Ammon's horn (tissue), 1 donor: ENCODE measurements at regions not wholly inside any gene's neighbourhood (a gene's known extent, or its start where the extent isn't known, plus 50 kb on each side); places are given as distances from the start of the nearest gene placed in this dataset.
A peak's percentile ranks its signal among the peaks of the same experiment; 100 is the strongest.

Experiments
- DNase-seq: peaks from one replicate; pipeline ENCODE4 v3.0.0-alpha.2; 2016; ENCODE audit warnings: low spot score

DNA sequence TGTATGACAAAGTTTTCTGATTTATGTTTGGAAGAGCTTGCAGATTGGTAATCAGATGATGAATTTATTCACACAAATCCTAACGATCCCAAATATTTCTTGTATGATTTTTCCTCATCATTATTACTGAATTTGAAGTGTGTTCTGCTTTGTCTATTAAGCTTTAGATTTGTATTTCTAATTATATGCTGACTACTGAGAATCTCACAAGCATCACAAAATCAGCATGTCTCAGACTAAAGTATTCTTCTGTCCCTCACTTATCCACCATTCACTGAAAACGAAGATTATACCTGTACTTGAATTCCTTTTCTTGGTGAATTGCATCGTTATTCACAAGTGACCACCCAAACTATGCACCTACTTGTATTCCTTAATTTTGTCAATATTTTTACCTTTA lies 796.3 kb upstream of the MAP3K7 start:
- DNase-seq: no peak

DNA sequence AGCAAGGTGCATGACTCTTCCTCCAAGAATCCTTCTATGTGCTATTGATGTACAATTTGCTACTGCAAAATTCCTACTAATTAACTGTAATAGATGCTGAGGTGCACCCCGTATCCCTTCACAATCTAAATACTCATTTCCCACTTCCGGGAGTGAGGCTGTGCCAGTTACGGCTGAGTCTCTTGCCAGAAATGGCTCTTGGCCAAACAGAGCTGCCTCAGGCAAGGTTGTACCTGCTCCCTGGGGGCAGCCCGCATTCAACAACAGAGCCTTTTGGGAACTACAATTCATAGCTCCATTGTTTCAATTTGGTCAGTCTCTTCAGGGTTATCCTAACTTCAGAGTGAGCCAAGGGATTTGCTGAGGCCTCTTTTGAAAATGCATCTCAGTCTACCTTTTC lies 789.8 kb upstream of the MAP3K7 start:
- DNase-seq: no peak

DNA sequence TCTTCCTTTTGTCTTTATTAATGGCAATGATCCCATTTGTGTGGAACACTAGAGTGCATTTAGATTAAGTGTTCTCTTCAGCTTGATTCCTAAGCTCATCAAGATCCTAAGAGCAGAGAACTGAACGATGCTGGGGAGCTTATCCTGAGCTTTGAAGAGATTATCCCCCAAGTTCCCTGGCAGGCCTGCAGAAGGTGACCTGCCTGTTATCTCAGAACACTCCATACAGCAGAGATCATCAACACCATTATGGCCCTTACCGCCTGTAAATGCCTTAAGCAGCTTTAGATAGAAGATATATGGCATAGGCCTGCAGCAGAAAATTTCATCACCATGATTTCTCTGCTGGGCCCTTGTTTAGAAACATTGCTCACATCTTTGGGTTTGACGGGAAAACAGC lies 779.9 kb upstream of the MAP3K7 start:
- no peak for DNase-seq

DNA sequence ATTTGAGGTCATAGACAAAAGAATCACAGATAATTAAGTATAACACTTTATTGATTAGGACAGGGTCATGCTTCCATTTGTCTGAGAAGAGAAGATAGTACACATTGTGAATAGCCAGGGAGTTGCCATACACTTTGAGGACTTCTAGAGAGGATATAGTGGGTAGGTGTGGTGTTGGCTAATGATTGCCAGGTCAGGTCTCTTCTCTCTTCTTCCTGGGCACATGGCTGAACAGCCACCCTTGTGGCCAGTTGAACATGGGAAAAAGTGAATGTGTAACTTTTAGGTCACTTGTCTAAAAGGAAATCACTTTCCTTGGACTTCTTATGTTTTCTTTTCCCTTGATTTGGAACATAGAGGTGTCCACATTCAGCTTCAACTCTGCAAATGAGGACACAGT lies 772.1 kb upstream of the MAP3K7 start:
- no peak for DNase-seq

DNA sequence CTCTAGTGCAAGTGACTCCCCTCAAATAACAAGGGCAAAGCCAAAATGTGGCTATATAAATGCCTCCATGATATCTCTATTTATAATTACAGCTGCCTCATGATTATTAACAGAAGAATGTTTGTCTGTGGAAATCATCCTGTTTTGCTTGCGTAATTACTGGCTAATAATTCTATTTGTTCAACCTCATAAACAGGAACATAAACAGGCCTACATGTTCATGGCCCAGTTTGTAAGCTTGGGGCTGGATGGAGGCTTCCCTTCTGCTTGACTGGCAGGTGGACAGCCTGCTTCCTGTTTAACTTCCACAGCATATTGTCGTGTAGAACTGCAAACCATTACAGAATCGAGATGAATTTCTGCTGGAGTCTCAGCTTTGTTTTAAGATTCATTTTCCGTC lies 766.0 kb upstream of the MAP3K7 start:
- no peak for DNase-seq

DNA sequence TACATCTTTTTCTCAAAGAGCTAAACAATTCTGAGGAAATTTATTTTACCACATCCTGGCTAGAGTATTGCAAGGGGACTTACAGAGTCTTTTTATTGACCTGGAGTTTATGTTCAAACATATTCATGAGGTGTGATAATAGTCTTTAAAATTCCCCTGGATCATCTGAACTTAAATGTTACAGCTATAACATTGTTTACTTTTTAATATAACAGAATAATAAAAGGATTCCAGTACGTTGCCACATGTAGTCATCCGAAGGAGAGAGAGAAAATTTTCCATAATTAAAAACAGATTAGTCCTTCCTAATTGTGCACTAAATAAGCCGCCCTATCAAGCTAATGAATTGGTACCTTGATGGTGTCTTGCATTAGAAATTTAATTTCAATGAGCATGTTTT lies 765.4 kb upstream of the MAP3K7 start:
- no peak for DNase-seq

DNA sequence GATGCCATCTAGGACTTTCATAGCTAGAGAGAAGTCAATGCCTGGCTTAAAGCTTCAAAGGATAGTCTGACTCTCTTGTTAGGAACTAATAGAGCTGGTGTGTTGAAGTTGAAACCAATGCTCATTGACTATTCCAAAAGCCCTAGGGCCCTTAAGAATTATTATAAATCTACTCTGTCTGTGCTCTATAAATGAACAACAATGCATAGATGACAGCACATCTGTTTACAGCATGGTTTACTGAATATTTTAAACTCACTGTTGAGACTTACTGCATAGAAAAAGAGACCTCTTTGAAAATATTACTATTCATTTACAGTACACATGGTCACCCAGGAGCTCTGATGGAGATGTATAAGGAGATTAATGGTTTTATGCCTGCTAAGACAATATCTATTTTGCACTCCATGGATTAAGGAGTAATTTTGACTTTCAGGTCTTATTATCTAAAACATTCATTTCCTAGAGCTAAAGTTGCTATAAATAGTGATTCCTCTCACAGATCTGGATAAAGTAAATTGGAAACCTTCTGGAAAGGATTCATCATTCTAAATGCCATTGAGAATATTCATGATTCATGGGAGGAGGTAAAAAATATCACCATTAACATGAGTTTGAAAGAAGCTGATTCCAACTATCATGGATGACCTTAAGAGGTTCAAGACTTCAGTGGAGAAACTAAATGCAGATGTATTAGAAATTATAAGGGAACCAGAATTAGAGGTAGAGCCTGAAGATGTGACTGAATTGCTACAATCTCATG lies 763.5 kb upstream of the MAP3K7 start:
- DNase-seq: no peak

DNA sequence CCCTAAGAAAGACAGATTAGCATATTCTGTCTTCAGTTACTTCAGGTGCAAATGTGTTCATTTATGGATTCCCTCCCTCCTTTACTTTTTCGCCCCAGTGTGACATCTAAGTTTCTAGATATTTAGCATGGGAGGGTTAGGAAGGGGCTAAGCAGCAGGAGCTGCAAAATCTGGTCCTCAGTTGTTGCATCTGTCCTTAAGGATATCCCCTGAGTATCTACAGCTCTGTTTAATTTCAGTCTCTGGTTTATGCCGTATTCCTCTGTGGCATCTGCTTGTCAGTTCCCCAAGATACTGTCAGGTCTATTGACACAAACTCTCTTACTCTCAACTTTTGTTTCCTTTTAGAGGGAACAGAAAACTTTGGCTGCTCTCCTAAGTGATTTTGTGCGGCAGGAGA lies 754.6 kb upstream of the MAP3K7 start:
- DNase-seq: no peak

DNA sequence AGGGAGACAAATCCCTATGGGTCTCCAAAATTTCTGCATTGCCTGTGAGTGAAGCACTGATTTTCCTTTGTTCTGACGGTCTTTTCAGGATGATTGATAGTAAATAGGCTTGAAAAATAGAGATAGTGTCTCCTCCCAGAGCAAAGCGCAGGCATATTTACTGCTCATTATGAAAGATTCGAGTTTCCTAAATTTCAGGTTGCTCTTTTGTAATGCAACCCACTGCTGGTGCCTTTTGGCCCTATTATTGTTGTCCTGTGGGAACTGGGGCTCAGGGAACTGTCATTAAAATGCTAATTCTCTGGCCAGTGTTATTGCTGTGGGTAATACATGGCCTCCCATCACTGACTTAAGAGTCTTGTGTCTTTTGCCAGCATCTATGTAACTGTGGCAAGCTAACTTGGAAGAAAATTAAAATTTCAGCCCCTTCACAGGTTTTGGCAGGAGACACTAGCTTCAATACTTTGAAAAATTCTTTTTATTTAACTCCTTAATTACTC lies 754.1 kb upstream of the MAP3K7 start:
- DNase-seq: no peak

DNA sequence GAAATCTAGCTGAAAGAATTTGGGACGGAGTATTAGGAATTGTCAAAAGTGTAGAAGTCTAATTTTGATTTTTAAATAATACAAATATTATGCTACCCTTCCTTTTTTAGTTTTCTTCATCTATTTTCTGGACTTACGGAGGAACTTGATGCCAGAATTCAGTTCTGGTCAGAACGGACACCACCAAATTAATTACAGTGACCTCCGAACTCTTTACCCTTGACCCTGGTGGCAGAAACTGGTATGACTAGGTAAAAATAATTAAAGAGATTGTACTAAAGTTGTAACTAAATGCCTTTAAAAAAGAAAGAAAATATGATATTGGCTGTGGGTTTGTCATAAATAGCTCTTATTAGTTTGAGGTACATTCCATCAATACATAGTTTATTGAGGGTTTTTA lies 751.1 kb upstream of the MAP3K7 start:
- DNase-seq: no peak

DNA sequence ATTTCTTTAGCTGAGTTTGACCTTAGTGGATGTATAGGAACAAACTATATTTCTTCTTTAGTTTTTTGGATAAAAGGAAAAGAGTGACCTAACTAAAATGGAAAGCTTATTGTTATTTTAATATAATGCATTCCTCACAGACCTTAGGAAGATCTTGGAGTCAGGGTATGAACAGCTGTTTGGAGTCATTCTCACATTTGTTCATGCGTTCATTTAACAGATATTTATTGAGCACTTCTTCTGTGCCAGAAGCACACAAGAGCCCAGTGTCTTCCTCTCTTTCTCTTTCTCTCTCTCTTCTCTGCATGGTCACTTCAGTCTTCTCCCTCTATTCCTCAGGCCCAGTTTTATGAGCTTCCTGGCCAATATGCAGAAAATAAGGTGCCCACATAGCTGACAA lies 744.0 kb upstream of the MAP3K7 start:
- DNase-seq: no peak

DNA sequence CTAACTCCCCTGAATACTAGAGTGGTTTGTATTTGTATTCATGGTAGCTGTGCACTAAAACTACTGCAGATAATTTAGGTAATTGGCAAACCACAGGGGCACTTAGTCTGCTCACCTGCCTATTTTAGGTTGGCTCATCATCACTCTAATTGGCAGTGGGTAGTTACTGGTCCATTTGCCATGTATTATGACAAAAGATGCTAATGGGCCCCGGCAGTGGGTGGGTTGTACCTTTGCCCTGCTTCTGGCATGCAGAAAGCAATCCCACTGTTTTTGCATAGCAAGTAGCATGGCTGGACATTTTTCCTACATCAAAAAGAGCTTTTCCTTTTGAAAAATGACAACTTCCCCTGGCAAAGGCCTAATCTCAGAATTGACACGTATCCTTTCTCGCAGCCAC lies 741.4 kb upstream of the MAP3K7 start:
- no peak for DNase-seq

DNA sequence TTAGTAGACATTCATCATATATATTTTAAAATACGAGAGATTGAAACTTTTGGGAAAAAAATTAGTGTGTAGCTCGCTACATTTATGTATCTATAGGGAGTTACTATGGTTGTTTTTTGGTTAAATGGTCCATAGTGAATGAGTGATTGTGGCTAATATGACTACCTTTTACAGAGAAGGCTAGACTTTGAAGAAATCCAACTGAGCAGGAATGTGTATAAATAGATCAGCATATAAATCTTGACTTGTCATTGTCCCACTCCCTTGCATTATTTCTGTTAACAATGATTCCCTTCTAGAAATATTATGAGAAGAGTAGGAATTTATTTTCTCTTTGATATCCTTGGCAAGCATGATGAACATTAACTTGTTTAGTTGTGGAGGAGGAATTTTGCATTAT lies 737.8 kb upstream of the MAP3K7 start:
- DNase-seq: no peak

DNA sequence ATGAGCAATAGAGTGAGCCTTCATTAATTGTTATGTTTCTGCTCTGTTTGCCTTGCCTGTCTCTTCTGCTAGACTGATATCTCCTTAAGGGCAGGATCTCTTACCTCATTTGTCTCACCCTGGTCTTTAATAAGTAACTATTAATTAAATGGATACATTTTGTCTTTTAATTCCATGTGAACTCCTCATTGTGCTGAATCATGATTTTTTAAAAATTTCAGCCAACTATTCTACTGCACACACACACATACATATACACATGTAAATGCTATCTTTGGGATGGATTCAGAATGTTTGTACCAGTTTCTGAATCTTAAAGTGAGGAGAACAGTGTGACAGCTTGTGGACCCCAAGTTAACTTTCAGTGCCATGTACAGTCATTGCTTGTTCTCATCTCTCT lies 731.1 kb upstream of the MAP3K7 start:
- DNase-seq: no peak

DNA sequence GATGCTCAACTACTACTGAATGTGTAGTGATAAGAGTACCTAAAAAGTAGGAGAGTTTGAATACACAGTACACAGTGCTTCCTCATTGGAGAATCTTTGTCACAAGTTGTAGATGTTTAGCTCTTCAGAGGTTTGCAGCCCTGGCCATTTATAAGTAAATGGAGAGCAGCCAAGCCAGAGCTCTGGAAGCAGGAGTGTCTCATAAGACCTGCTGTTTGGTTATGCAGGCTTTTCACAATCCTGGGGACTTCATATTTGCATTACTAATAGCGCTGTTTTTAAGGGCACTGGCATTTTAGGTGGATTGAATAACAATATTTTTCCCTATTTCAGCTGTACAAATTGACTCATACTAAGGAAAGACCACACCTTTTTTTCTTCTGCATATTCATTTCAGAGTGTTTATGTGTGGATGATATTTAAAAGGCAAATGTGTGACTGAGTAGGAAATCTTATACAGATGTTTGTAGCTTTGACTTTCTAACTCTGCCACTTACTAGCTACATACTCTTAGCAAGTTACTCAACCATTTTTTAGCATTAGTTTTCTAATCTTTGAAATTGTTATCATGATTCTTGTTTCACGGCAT lies 730.5 kb upstream of the MAP3K7 start:
- DNase-seq: no peak

DNA sequence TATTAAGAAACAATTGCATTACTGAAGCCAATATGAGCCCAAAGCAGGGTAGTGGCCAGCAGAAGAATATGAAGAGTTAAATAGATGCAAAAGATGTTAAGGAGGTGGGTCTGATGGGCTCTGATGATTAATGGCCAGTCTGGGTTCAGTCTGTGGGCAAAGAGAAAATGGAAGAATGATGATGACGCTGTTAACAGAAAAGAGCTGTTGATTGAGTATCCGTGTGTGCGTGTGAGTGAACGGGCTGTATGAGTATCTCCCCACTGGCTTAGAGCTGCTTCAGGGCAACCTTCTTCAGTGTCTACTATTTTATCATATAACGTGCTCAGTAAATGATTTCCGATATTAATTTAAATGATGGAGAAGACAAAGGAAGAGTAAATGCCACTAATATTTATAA lies 723.3 kb upstream of the MAP3K7 start:
- DNase-seq: no peak

DNA sequence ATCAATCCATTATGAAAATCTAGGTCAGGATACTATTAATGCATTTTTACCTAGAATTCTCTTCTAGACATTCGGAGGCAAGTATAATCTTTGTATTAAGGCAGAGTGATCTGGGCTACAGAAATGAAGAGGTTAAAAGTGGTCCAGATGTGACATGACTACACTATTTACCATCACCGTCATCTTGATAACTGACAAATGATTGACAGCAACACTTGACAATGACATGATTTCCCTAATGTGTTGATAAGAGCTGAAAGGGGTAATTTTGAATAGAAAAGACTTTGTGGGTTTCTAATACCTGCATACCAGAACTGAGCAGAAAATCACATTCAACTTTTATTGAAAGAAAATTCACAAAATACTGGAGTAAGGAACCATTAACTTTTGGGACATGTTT lies 718.9 kb upstream of the MAP3K7 start:
- no peak for DNase-seq

DNA sequence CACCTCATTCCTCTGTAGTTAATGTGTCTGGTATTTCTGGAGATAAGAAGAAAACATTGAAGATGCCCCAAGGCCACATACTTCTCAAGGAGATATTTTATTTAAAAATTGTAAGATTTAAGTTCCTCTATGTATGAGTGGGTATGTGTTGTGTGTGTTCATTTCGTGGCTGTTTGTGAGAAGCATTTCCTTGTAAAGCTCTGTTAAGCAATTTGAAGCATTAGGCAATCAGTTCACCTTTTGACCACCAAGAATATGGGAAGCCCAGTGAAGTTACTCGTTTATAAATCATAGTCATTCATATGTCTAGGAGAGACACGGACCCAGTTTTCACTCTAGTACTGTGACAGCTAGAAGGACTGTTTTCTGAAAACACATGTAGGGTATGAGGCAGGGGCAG lies 717.6 kb upstream of the MAP3K7 start:
- no peak for DNase-seq

DNA sequence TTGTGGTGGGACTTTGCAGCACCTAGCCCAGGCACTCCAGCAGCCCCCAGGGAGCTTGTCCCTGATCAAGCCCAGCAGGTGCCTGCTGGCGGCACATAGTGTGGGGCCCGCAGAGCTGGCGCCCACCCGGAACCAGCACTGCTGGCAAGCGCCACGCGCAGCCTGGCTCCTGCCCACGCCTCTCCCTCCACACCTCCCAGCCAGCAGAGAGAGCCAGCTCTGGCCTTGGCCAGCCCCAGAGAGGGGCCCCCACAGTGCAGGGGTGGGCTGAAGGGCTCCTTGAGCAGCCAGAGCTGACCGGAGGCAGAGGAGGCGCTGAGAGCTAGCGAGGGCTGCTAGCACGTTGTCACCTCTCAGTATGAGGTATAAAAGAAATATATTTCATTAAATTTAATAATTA lies 716.5 kb upstream of the MAP3K7 start:
- DNase-seq: no peak

DNA sequence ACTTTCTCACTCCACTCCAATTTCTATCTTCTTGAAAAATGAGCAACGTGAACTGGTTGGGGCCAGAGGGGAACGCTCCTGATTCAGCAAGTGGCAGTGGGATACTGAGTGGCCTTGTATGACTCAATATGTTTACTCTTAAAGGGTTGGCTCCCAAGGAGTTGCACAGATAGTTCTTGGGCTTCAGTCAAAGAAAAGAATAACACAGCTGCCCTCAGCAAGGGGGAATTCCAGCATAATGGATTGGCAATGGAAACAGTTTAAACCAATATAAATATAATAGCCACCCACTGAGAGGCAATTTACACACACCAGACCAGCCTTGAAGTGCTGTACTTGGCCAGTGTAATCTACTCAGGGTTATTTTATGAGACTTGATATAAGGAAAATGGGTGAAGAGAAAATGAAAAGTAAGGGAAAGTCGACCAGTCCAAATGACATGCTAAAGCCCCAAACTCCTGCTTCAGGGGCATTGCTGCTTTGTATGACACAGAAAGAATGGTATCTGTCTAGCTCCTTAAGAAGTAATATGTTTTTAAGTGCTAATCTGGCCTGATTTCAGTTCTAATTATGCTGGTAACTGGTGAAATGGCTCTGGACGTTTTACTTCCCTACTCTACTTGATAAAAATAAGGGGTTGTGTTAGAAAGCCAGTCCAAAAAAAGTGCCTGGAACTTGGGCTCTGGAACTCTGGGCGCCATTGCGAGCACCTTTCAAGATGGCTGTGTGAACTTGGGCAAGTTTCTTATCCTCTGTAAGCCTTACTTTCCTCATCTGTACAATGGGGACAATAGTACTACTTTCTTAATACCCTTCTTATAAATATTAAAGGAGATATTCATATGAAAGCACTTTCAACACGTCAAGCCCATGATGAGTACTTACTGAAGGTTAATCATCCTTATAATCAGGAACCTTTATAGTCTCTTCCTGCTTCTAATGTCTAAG lies 712.9 kb upstream of the MAP3K7 start:
- peak; percentile 5 for DNase-seq

DNA sequence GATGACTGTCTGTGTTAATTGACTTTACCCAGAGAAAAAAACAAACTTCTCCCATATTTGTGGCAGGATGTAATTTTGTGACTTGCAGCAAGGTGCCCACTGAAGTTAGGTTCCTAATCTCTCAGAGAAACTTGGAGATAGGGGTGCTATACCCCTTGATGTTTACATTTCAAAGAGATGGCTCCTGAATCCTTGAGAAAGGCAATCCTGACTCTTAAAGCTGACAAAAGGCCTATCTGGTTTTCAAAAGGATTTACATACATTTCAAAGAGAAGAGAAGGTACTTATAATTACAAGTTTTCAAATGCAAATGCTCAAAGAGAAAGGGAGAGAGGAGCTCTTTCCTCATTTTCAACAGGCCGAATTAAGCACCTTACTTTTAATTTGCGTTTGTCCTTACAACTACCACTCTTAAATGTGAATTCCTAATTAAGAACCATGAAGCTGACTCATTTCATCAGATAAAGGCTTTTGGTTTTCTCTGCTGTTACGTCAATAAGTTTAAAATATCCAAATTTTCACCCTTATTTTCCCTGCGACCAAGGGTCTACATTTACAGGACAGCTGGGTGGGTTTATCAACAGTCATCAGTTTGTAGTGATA lies 711.8 kb upstream of the MAP3K7 start:
- no peak for DNase-seq

DNA sequence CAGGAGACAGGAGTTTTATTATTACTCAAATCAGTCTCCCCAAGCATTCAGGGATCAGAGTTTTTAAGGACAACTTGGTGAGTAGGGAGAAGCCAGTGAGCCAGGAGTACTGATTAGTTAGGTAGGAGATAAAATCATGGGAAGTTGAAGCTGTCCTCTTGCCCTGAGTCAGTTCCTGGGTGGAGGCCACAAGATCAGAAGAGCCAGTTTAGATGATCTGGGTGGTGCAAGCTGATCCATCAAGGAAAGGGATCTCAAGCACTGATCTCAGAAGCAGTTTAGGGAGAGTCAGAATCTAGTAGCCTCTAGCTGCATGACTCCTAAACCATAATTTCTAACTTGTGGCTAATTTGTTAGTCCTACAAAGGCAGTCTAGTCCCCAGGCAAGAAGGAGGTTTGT lies 706.5 kb upstream of the MAP3K7 start:
- no peak for DNase-seq
